Thyroid gland (tissue), 4 donors: ENCODE measurements at regions not wholly inside any gene's neighbourhood (a gene's known extent, or its start where the extent isn't known, plus 50 kb on each side); places are given as distances from the start of the nearest gene placed in this dataset.

Experiments used
- DNase-seq, 2 donors: peaks; one replicate each; pipeline ENCODE4 v3.0.0-alpha.2; 2019
- H3K27ac ChIP-seq, 3 donors: fragments of 200-600 bp; sonication (generic); 1 replicate in 2 of 3; 2 replicates in 1 of 3; pipeline ENCODE4 v1.5.1; 2016 to 2019; ENCODE audit warnings: mild to moderate bottlenecking in 1 of 3, moderate library complexity in 1 of 3
- H3K27me3 ChIP-seq: fragments of 200-600 bp; sonication (generic); one replicate; pipeline ENCODE4 v1.5.1; 2019
- H3K36me3 ChIP-seq, 2 donors: fragments of 200-600 bp; sonication (generic); one replicate each; pipeline ENCODE4 v1.5.1; 2016 to 2019
- H3K4me1 ChIP-seq, 2 donors: fragments of 200-600 bp; sonication (generic); one replicate each; pipeline ENCODE4 v1.5.1; 2017 to 2019
- H3K4me3 ChIP-seq, 3 donors: fragments of 200-600 bp; sonication (generic); replicated peaks in 1 of 3; 1 replicate in 2 of 3; 2 replicates in 1 of 3; pipeline ENCODE4 v1.5.1; 2016; ENCODE audit warnings: mild to moderate bottlenecking in 1 of 3
- H3K9me3 ChIP-seq: fragments of 200-600 bp; sonication (generic); one replicate; pipeline ENCODE4 v1.5.1; 2017
- POLR2A ChIP-seq, 2 donors: fragments of 450-650 bp; IDR thresholded peaks; one replicate each; pipeline ENCODE4 v1.6.1; 2017; ENCODE audit warnings: antibody characterized with exemption in 2 of 2, mild to moderate bottlenecking in 2 of 2, moderate library complexity in 1 of 2
- WGBS, 2 donors: methylation state at CpG; one replicate each; pipeline ENCODE4 v1.1.5; 2017; 5-methylcytosine and 5-hydroxymethylcytosine counted together
- intact Hi-C: fragments of 100-400 bp; cut with DNase I; formaldehyde crosslinking; loops from one replicate; pipeline ENCODE4 v1.15.1; 2023
- TF ChIP-seq, protein P1 (sequence below), 6 experiments: fragments of 200-600 bp in 3 of 6; fragments of 450-650 bp in 3 of 6; sonication (generic) in 3 of 6; IDR thresholded peaks; one replicate each; pipeline ENCODE4 v1.5.1; 2016 to 2019; ENCODE audit warnings: antibody characterized with exemption in 6 of 6, mild to moderate bottlenecking in 2 of 6, inconsistent platforms in 1 of 6, moderate library complexity in 1 of 6

DNA sequence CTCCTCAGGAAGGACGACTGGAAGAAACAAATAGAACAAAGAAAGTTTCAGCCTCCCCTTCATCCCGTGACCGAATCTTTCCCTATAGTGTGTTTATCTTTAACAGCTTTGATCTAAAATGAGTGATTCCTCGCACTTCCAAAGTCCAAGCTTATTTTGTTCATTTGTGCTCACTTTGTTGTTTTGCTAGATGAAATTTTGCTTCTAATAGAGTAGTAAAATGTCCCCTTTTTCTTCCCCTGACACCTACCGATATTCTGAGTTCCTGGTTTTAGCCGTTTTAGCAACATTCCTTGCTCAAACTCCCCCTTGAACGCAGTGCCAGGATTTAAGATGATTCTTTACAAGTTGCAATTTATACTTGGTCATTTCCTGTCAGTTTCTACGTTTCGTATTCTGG is 204.2 kb downstream of the FGF9 start:
- no peaks in the 10 kb centered on the region for H3K36me3 ChIP-seq
- H3K27me3 ChIP-seq, result no peaks in the 10 kb centered on the region
- TF ChIP-seq, protein P1, sequence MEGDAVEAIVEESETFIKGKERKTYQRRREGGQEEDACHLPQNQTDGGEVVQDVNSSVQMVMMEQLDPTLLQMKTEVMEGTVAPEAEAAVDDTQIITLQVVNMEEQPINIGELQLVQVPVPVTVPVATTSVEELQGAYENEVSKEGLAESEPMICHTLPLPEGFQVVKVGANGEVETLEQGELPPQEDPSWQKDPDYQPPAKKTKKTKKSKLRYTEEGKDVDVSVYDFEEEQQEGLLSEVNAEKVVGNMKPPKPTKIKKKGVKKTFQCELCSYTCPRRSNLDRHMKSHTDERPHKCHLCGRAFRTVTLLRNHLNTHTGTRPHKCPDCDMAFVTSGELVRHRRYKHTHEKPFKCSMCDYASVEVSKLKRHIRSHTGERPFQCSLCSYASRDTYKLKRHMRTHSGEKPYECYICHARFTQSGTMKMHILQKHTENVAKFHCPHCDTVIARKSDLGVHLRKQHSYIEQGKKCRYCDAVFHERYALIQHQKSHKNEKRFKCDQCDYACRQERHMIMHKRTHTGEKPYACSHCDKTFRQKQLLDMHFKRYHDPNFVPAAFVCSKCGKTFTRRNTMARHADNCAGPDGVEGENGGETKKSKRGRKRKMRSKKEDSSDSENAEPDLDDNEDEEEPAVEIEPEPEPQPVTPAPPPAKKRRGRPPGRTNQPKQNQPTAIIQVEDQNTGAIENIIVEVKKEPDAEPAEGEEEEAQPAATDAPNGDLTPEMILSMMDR (IDR thresholded peaks at IDR 0.05), result no peak
- TF ChIP-seq POLR2A (IDR thresholded peaks at IDR 0.05), result no peak
- no peak for DNase-seq
- H3K4me1 ChIP-seq, result no peaks in the 10 kb centered on the region
- intact Hi-C loops, result no loop called here
- H3K9me3 ChIP-seq, result no peaks in the 10 kb centered on the region
- no peak overlapping the region for H3K4me3 ChIP-seq
- H3K27ac ChIP-seq, result no peak overlapping the region
- 74 to 76% methylated on average over 9 of the region's 9 CpGs for WGBS, 2 donors

DNA sequence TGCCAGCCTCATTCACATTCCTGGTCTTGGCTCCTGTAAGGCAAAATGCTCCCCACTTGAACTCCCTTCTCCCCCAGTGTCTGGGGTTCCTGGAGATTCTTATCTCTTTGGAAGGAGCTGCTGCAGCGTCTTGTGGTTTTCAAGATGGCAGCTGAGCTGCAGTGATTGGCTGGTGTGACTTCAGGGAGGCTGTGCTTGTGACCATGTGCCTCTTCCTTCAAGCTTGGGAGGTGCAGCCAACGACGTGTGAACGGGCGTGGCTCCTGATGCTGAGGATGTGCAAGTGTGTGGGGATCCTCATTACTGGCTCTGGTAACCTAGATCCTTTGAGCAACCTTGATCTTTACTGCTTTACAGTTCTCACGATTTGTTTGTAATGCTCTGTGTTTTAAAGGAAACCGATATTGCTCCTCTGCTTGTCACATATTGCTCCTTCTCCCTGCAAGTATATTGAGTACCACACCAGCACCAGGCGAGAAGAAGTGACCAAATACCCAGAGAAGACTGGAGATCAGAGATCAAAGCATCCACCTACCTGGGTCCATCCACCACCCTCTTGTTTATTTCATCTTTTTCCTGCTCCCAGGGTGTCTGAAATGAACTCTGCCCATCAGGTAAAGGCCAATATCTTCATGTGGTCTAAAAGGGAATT is 208.5 kb downstream of the FGF9 start:
- Histone ChIP-seq H3K4me1 (no peaks in the 10 kb centered on the region), H3K27ac (no peak overlapping the region), H3K4me3 (no peak overlapping the region), H3K27me3 (no peaks in the 10 kb centered on the region), H3K9me3 (no peaks in the 10 kb centered on the region), H3K36me3 (no peaks in the 10 kb centered on the region)
- DNase-seq, result no peak
- TF ChIP-seq, protein P1 (IDR thresholded peaks at IDR 0.05), result no peak
- TF ChIP-seq POLR2A (IDR thresholded peaks at IDR 0.05), result no peak
- 93 to 96% methylated on average over 8 of the region's 8 CpGs for WGBS, 2 donors
- intact Hi-C loops, result no loop called here

DNA sequence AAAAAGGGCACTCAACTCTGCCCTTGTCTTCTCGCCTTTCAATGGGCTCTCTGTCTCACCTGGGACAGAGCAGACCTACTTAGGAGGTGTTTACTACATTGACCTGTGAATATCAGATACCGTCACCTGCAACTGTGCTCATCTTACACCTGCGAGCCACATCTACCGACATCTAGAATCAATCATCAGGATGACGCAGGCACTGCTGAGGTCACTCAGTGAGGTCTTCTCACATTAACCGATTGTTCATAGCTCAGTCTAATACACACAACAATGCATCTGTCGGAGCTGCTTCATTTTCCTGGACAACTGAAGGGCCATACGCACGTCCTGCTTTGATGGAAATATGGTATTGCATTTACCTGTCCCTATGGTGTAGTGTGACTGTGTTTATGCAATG is 211.9 kb downstream of the FGF9 start:
- Histone ChIP-seq H3K4me3 (no peak overlapping the region), H3K9me3 (no peaks in the 10 kb centered on the region), H3K4me1 (no peaks in the 10 kb centered on the region), H3K27me3 (no peaks in the 10 kb centered on the region), H3K36me3 (no peaks in the 10 kb centered on the region), H3K27ac (no peak overlapping the region)
- TF ChIP-seq POLR2A (IDR thresholded peaks at IDR 0.05), result no peak
- TF ChIP-seq, protein P1 (IDR thresholded peaks at IDR 0.05), result no peak
- DNase-seq, result no peak
- intact Hi-C loops, result no loop called here
- WGBS, 2 donors, result 90 to 96% methylated on average over 9 of the region's 9 CpGs

DNA sequence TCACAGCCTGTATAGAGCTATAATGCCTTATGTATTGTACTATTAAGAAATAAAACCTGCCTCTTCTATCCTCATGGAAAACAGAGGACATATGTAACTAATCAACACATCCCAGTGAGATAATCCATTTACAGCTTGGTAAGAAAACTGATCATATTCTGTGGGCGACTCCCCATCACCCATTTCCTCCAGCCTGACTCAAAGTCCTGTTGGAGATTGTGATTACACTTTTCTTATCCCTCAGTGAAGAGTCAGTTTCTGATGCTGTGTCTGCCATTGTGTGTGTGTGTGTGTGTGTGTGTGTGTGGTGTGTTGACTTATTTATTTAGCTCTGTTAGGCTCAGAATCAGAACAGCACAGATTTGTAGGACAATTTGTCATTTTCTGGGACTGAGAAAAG is 212.8 kb downstream of the FGF9 start:
- intact Hi-C loops, result no loop called here
- DNase-seq, result no peak

DNA sequence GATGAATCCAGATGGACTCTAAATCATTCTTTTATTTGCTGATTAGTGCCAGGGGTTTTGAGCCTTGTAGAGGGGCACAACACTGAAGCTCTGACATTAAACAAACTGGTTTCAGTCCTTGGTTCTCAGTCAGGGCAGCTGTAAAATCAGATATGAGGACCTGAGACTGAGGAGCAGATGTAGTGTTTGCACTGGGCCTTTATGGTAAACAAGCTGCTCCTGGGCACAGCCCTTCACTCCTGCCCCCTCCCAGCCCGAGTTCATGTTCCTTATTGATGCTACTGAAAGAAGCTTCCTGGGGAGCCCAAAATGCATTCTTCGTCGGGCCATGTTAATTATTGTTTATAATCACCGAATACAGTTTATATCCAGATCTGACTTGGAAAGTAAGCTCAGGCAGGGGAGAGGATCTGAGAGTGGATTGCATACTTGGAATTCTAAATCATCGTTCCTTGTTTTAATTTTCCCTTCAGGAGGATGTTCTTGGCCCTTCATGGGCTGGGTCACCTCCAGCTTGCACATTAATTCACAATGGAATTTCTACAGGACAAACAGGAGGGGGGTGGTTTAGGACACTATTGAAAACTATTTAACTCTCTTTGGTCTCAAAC is 213.5 kb downstream of the FGF9 start:
- TF ChIP-seq, protein P1 (IDR thresholded peaks at IDR 0.05), result no peak
- TF ChIP-seq POLR2A (IDR thresholded peaks at IDR 0.05), result no peak
- DNase-seq, result no peak
- WGBS, 2 donors, result 61 to 66% methylated on average over 5 of the region's 5 CpGs
- Histone ChIP-seq H3K36me3 (no peaks in the 10 kb centered on the region), H3K27me3 (no peaks in the 10 kb centered on the region), H3K4me1 (no peaks in the 10 kb centered on the region), H3K9me3 (no peaks in the 10 kb centered on the region), H3K27ac (no peak overlapping the region), H3K4me3 (no peak overlapping the region)
- intact Hi-C loops, result no loop called here

More for the DNA sequence above, 212.8 kb downstream of the FGF9 start:
- Histone ChIP-seq H3K9me3 (no peaks in the 10 kb centered on the region), H3K4me3 (no peak overlapping the region), H3K27me3 (no peaks in the 10 kb centered on the region), H3K27ac (no peak overlapping the region), H3K4me1 (no peaks in the 10 kb centered on the region), H3K36me3 (no peaks in the 10 kb centered on the region)
- TF ChIP-seq, protein P1 (IDR thresholded peaks at IDR 0.05), result no peak
- no peak for TF ChIP-seq POLR2A (IDR thresholded peaks at IDR 0.05)
- WGBS, 2 donors, result 78 to 86% methylated on average over 1 of the region's 1 CpG
